GM18861 (cell line): ENCODE measurements at regions not wholly inside any gene's neighbourhood (a gene's known extent, or its start where the extent isn't known, plus 50 kb on each side); places are given as distances from the start of the nearest gene placed in this dataset.
"Not testable (repeated sequence)": the region's sequence is repeated elsewhere in the genome, so short reads cannot be mapped to it uniquely, and the experiment has no call there.

Experiments
- ATAC-seq: cut with Tn5 transposase; IDR thresholded peaks from one replicate; pipeline ENCODE4 v1.9.1; 2021; ENCODE audit not compliant: unreplicated experiment

DNA sequence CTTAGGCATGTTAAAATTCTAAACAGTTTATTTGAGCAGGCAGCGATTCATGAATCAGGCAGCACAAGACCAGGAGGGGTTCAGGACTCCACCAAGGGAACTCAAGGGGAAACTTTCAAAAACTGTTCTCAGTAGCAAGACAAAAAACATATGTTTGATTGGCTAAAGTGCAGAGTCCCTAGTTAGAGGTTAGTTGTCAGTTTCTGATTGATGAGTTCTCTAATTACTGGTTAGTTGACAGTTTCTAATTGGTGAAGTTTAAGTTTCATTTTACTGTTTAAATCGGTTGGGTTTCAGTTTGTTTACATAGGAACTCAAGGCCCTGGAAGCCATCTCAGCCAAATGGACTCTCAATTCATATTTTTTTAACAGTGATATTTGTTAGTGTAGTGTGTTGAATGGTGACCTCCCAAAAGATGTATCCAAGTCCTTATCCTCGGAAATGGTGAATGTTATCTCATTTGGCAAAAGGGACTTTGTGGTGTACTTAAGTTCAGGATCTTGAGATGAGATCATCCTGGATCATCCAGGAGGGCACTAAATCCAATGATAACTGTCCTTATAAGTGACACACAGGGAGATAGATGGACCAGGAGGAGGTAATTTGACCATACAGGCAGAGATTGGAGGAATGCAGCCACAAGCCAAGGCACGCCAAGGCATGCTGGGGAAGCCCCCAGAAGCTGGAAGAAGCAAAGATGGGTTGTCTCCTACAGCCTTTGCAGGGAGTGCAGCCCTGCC lies 219.2 kb upstream of the RAI14 start:
- ATAC-seq, result no peak

DNA sequence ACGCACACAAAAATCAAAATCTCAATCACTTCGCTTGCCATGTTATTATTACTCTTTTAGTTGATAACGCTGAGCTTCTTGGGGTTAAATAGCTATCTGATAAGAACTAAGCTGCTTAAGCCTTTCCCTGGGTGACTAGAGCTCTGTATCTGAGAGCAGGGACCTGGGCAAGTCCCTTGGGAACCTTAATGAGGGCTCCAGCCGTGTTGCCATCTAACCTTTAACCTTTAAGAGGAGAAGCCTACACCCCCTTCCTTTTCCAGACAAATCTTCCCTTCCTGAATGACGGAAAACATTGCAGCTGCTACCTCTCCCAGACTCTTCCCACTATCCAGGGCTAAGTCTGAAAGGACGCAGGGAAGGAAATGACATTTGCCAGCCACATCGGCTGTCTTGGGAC lies 216.5 kb upstream of the RAI14 start:
- ATAC-seq, result no peak

DNA sequence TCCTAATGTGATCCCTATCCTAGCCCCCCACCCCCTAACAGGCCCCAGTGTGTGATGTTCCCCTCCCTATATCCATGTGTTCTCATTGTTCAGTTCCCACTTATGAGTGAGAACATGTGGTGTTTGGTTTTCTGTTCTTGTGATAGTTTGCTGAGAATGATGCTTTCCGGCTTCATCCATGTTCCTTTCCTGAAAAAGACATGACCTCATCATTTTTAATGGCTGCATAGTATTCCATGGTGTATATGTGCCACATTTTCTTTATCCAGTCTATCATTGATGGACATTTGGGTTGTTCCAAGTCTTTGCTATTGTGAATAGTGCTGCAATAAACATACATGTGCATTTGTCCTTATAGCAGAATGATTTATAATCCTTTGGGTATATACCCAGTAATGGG lies 214.4 kb upstream of the RAI14 start:
- ATAC-seq, result not testable (repeated sequence)

DNA sequence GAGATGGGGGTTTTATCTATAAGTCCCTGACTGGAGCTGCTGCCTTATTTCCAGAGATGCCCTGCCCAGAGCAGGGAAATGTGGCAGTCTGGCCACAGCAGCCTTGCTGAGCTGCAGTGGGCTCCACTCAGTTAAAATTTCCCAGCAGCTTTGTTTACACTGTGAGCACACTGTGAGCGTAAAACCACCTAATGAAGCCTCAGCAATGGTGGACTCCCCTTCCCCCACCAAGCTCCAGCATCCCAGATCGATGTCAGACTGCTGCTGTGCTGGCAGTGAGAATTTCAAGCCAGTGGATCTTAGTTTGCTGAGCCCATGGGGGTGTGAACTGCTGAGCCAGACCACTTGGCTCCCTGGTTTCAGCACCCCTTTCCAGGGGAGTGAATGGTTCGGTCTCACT lies 208.7 kb upstream of the RAI14 start:
- ATAC-seq, result no peak

DNA sequence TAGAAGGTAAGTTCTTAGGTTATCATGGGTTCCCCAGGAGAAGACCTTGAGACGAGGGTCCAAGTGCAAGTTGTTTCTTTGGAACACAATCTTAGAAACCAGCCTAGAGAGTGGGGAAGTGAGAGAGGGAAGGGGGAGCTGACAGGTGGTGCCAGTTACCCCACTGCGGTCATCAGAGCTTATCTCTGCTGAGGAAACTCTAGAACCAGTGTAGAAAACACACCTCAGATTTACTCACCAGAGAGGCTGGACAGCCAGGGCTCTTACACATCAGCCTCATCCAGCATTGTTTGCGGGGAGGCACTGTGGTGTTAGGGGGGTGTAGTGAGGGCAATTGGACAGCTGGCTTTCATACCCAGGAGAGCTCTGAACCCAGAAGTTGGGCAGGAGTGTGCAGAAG lies 206.5 kb upstream of the RAI14 start:
- no peak for ATAC-seq

DNA sequence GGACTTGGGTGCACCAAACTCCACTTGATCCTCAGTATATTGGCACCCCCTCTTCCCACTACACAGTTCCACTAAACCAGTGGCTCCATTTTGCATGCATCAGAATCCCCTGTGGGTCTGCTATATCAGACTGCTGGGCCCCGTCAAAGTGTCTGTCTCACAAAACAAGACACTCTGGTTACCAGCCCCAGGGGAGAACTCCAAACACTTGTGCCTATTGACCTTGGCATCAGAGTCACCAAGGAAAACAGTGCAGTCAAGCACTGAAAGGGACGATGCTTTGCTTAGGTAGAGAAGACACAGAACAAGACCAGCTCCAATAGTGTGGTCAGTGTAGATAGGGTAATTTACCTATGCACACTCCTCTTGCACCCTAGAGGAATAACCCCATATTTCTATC lies 205.8 kb upstream of the RAI14 start:
- ATAC-seq, result no peak

DNA sequence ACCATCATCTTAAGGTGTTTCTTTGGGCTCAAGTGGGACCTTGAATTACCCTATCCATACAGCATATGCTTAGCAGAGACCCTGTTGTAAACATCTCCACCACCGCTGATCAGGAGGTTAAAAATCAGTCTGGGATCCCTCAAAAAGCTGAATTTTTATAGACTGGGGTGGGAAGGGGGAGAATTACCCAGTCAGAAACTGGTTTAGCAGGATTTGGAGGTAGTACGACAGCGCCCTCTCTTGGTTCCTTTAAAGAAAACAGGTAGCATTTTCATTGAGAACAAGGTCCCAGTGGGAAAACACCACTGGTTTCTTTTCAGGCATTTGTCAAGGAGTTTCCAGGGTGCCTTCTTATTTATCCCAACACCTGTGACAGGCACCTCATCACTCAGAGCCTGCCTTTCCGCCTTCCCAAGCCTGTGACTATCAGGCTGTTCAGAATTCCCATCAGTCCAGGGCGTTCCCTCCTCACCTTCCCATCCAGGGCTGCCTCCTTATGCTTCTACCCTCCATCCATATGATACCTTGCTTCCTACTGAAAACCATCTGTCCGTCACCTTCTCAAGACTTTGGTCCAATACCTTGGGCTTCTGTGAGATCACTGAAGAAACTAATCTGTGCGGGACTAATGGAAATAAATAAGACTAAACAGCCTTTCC lies 203.8 kb upstream of the RAI14 start:
- ATAC-seq, result no peak

DNA sequence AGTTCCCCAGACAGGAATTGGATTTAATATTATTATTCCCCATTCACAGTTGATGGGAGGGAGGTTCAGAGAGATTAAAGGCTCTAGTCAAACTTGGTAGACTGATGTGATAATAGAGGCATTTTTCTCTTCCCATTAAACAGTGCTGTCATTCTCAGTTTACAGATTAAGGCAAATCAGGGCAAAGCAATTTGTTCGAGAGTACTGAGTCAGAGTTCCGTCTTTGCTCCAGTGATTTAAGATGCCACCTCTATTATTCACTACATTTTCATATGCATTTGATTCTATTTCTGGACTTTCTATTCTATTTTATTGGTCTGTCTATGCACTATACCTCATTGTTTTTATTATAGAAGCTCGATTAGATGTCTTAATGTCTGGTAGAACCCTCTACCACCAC lies 201.0 kb upstream of the RAI14 start:
- no peak for ATAC-seq

DNA sequence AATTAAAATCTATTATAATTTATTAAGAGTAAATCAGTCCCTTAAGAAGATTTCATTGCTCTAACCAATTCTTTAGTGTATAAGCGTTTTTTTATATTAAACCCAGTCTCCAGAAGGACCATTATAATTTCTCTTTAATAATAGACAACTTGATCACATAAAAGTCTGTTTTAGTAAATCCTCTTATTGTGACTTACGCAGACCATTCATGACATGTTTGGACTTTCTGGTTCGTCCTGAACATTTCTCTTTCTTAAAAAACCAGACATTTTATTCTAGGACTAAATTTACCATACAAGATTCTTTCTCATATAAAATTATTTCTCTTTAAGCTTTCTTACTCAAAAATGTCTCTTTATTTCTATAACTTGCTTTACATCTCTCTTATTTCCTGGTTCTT lies 196.2 kb upstream of the RAI14 start:
- no peak for ATAC-seq

DNA sequence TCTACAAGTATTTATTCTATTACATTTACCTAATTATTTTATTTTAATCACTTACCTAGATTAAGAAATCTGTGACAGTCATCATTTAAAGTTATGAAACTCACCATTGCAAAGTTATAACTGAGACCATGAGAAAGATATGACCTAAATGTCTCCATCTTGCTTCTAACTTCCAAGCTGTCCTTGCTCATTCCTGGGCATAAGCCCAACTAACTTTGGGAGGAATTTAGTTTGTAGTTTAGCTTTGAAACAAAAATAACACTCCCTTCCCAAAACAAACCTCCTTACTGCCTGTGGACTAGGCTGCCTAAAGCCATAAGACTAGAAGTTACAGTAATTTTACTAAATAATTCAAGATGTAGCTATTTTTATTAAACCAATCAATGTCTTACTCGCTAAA lies 195.6 kb upstream of the RAI14 start:
- ATAC-seq, result no peak

DNA sequence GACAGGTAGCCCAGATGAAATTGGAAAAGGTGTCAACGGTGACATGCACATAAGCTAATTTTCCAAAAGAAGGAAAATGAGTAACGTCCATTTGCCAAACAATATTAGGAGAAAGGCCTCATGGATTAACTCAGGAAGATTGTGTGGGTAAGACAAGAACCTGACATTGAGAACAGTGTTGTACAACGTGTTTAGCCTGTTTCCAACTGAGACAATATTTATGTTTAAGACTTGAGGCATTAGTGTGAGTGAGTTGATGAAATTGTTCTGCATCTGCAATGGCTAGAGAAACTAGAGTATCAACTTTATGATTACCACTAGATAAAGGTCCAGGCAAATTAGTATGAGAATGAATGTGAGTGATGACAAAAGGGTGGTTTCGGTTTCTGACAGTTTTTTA lies 191.3 kb upstream of the RAI14 start:
- ATAC-seq, result no peak

DNA sequence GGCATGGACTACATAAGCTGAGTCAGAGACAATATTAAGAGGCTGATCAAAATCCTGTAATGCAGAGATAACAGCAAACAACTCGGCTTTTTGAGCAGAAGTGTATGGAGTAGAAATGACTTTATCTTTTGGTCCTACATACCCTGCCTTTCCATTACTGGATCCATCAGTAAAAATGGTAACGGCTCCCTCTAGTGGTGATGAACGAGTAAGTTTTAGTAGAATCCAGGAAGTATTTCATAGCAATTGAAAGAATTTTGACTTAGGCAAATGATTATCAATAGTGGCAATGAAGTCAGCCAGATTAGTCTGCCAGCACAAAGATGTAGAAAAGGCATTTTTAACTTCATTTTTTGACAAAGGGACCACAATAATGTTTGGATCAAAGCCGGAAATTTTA lies 190.8 kb upstream of the RAI14 start:
- not testable (repeated sequence) for ATAC-seq

DNA sequence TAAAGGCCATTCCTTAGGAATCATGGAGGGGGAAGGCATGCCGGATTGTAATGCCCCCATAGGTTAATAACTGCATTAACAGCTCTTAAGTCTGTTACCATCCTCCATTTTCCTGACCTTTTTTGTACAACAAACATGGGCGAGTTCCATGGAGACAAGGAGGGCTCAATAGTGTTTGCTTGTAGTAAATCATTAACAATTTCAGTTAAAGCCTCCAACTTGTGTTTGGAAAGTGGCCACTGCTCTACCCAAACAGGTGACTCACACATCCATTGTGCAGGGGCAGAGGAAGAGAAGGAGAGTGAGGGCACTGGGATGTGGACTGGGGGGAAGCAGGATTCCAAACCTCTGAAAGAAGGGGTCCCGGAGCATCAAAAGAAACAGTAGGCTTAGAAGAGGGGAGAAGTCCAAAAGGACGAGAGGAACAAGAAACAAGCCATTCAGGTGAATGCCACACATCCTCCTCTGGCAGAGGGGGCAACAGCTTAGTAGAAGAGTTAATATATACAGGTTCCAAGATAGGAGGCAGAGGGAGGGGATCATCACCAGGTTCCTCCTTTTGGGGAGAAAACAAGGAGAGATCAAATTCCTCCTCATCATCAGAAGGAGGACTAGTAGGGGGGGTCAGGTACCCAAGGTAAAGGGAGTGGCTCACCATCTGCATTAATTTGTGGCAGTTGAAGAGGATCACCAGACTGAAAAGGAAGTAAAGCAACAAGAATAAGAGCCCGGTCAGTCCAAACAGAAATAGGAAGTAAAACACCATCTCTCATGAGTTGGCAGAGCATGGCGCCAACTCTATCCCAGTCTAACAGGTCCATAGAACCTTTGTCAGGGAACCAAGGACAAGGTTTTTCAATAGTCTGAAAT lies 189.4 kb upstream of the RAI14 start:
- ATAC-seq, result not testable (repeated sequence)

DNA sequence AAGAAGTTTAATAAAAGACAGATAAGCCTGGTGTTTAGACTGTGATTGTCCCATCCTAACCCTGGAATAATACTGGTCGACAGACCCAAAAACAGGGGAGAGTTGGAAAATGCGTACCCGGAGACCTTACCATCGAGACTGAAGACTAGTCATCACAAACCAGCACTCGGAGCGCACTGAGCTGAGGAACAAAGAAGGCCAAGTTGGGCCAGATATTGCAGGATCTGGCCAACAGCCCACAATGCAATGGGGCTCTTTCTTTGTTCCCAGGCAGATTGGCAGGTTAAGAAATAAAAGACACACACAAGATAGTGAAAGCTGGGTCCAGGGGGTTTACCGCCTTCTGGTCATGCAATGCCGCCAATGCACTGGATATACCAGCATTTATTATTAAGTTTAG lies 188.7 kb upstream of the RAI14 start:
- ATAC-seq, result no peak

DNA sequence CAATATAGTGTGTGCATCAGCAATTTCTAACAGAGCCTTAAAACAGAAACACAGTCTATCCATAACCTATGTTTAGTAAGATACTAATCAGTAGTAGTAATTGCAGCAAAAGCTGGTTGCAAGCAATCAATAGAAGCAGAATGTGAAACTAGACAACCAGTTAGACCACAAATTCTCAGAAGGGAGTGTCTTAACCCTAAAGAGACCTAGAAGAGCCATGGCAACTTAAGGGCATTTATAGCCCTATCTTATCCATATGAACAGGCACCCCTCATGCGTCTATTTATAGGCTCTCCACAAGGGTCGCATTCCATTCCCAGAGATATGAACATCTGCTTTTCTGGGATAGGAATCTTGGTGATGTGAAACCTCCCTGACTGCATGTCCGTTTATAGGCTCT lies 188.1 kb upstream of the RAI14 start:
- peak; percentile 73 for ATAC-seq

DNA sequence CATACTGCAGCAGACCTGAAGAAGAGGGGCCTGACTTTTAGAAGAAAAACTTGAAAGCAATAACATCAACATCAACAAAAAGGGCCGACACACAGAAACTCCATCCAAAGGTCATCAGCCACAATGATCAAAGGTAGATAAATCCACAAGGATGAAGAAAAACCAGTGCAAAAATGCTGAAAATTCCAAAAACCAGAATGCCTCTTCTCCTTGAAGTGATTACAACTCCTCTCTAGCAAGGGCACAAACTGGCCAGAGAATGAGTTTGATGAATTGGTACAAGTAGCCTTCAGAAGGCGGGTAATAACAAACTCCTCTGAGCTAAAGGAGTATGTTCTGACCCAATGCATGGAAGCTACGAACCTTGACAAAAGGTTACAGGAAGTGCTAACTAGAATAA lies 186.2 kb upstream of the RAI14 start:
- ATAC-seq, result no peak

DNA sequence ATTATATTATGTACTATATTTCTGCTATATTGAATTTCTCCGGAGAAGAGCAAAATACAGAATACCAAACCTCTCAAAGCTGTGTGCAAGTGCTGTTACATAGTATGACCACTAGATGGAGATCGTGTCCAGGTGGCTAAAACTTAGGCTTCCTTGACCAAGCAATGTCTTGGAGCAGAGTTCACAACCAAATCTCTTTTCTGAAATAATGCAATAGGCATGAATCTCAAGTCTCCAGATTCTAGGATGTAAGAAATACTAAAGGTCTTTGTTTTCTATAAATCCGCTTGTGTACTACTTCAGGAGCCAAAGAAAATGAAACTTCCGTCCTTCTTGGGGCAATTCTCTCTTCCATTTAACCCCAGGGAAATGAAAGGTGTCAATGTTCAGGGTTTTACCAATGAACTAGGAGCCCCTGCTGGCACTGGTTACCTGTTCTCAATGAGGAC lies 181.5 kb upstream of the RAI14 start:
- no peak for ATAC-seq

DNA sequence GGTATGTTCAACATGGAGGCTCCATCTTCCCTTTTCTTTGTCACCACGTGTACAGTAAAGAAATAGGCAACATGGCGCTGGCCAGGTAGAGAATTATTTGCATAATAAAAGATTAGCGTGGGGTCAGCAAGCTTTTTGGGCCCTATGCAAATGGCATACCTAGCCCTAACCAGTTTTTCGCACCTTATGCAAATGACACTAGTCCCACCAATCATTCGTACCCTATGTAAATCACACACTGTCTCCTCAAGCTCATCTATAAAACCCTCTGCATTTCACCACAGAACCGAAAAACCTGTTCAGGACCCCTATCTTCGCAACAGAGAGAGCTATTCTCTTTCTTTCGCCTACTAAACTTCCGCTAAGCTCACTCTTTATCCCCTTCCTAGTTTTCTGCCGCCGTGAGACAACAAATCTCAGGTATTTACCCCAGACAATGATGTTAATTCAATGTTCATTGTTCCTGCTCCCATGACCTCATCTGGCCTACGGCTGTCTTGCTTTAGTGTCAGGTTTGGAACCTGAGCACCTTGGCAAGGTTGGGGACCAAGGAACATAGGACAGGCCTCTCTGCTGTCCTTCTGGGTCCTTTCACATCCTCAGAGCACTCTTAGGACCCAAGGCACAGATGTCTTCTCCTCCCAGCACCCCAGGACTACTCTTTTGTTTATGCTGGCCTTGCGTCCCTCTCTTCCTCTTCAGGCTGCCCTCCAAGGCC lies 180.7 kb upstream of the RAI14 start:
- ATAC-seq, result no peak

DNA sequence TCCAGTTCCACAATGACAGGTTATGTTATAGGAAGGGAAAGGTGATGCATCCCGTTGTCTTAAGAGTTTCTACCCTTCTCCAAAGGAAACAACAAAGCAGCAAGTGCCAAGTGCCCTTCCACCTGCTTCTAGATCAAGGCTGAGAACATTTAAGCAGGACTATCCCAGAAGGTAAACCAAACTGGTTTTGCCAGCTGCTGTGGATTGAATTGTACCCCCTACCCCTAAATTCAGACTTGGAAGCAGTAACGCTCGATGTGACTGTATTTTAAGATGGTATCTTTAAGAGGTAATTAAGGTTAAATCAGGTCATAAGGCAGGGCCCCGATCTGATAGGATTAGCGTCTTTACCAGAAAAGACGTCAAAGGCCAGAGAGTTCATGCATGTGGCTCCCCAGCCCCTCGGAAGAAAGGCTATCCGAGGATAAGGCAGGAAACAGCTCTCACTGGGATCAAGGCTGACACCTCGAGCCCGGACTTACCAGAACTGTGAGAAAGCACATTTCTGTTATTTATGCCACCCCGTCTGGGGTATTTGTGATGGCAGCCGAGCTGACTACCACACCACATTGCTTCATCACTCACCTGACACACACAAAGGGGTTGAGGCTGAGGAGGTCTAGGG lies 179.1 kb upstream of the RAI14 start:
- no peak for ATAC-seq

DNA sequence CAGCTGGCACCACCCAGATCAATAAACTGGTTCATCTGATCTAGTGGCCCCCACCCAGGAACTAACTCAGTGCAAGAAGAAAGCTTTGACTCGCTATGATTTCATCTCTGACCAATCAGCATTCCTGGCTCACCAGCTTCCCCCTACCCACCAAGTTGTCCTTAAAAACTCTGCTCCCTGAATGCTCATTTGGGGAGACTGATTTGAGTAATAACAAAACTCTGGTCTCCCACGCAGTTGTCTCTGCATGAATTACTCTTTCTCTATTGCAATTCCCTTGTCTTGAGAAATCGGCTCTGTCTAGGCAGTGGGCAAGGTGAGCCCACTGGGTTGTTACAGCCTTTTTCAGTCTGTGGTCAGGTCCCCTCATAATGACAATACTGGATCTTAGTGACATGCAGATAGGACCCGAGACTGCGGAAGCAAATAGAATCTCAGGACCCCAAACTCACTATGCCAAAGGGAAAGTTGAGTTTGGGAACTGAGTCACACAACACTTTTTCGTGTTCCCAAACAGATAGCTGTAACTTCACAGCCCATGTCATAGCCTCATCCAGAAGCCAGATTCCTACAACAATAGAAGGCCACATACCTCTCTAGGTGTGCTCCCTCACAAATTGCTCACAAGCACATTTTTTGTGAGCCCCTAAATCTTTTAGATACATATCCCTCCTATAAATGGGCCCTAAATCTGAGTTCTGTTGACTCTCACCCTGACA lies 175.2 kb upstream of the RAI14 start:
- no peak for ATAC-seq
